ENCODE measurements at regions not wholly inside any gene's neighbourhood (a gene's known extent, or its start where the extent isn't known, plus 50 kb on each side); places are given as distances from the start of the nearest gene placed in this dataset.

DNA sequence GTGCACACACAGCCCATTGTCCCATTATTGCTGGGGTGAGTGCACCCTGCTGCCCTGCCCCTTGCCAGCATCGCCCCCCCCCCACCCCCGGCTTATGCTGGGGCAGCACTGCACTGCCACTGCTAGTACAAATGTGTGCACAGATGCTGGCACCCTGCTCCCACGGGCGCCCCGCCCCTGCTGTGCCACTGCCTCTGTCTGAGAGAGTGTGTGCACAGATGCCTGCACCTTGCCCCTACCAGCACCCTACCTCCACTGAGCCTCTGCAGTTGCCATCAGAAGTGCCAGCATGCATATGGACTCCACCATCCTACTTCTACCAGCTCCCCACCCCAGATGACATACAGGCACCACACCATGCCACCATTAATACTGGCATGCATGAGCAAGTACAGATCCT, 454.6 kb upstream of the KHDRBS2 start:
- no peaks in the 10 kb centered on the region for H3K79me2 ChIP-seq (replicated peaks; ENCODE audit: insufficient read depth)
- no peaks in the 10 kb centered on the region for H4K20me1 ChIP-seq (replicated peaks; ENCODE audit: insufficient read depth)
- H3K27ac ChIP-seq (ENCODE audit: low read depth) = no peak overlapping the region
- no peak for TF ChIP-seq NANOG (IDR thresholded peaks at IDR 0.05; ENCODE audit: borderline replicate concordance)
- TF ChIP-seq CREB1 (CRISPR knock-in tag; IDR thresholded peaks at IDR 0.05; ENCODE audit: low read depth) = no peak
- TF ChIP-seq EZH2phosphoT487 (IDR thresholded peaks at IDR 0.05; ENCODE audit: unreplicated experiment) = no peak
- TF ChIP-seq ZNF114 (CRISPR knock-in tag; IDR thresholded peaks at IDR 0.05) = no peak
- TF ChIP-seq, protein P1, sequence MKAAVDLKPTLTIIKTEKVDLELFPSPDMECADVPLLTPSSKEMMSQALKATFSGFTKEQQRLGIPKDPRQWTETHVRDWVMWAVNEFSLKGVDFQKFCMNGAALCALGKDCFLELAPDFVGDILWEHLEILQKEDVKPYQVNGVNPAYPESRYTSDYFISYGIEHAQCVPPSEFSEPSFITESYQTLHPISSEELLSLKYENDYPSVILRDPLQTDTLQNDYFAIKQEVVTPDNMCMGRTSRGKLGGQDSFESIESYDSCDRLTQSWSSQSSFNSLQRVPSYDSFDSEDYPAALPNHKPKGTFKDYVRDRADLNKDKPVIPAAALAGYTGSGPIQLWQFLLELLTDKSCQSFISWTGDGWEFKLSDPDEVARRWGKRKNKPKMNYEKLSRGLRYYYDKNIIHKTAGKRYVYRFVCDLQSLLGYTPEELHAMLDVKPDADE (IDR thresholded peaks at IDR 0.05) = no peak
- TF ChIP-seq, protein P2, sequence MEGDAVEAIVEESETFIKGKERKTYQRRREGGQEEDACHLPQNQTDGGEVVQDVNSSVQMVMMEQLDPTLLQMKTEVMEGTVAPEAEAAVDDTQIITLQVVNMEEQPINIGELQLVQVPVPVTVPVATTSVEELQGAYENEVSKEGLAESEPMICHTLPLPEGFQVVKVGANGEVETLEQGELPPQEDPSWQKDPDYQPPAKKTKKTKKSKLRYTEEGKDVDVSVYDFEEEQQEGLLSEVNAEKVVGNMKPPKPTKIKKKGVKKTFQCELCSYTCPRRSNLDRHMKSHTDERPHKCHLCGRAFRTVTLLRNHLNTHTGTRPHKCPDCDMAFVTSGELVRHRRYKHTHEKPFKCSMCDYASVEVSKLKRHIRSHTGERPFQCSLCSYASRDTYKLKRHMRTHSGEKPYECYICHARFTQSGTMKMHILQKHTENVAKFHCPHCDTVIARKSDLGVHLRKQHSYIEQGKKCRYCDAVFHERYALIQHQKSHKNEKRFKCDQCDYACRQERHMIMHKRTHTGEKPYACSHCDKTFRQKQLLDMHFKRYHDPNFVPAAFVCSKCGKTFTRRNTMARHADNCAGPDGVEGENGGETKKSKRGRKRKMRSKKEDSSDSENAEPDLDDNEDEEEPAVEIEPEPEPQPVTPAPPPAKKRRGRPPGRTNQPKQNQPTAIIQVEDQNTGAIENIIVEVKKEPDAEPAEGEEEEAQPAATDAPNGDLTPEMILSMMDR (conservative IDR thresholded peaks at IDR 0.05; ENCODE audit: low read depth in 2 of 2) = no peak
- no peak for TF ChIP-seq JUNB (IDR thresholded peaks at IDR 0.05; ENCODE audit: unreplicated experiment)
- no peak for TF ChIP-seq ZNF331 (CRISPR knock-in tag; IDR thresholded peaks at IDR 0.05; ENCODE audit: low read depth)
- no peak for TF ChIP-seq STAT1 (IDR thresholded peaks at IDR 0.05; ENCODE audit: unreplicated experiment)
- TF ChIP-seq, protein P3, sequence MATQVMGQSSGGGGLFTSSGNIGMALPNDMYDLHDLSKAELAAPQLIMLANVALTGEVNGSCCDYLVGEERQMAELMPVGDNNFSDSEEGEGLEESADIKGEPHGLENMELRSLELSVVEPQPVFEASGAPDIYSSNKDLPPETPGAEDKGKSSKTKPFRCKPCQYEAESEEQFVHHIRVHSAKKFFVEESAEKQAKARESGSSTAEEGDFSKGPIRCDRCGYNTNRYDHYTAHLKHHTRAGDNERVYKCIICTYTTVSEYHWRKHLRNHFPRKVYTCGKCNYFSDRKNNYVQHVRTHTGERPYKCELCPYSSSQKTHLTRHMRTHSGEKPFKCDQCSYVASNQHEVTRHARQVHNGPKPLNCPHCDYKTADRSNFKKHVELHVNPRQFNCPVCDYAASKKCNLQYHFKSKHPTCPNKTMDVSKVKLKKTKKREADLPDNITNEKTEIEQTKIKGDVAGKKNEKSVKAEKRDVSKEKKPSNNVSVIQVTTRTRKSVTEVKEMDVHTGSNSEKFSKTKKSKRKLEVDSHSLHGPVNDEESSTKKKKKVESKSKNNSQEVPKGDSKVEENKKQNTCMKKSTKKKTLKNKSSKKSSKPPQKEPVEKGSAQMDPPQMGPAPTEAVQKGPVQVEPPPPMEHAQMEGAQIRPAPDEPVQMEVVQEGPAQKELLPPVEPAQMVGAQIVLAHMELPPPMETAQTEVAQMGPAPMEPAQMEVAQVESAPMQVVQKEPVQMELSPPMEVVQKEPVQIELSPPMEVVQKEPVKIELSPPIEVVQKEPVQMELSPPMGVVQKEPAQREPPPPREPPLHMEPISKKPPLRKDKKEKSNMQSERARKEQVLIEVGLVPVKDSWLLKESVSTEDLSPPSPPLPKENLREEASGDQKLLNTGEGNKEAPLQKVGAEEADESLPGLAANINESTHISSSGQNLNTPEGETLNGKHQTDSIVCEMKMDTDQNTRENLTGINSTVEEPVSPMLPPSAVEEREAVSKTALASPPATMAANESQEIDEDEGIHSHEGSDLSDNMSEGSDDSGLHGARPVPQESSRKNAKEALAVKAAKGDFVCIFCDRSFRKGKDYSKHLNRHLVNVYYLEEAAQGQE (IDR thresholded peaks at IDR 0.05; ENCODE audit: unreplicated experiment) = no peak
- TF ChIP-seq EZH2 (IDR thresholded peaks at IDR 0.05; ENCODE audit: low read depth, unreplicated experiment) = no peak
- no peak for TF ChIP-seq POLR2AphosphoS5 (IDR thresholded peaks at IDR 0.05; ENCODE audit: low read depth)
- TF ChIP-seq, protein P4, sequence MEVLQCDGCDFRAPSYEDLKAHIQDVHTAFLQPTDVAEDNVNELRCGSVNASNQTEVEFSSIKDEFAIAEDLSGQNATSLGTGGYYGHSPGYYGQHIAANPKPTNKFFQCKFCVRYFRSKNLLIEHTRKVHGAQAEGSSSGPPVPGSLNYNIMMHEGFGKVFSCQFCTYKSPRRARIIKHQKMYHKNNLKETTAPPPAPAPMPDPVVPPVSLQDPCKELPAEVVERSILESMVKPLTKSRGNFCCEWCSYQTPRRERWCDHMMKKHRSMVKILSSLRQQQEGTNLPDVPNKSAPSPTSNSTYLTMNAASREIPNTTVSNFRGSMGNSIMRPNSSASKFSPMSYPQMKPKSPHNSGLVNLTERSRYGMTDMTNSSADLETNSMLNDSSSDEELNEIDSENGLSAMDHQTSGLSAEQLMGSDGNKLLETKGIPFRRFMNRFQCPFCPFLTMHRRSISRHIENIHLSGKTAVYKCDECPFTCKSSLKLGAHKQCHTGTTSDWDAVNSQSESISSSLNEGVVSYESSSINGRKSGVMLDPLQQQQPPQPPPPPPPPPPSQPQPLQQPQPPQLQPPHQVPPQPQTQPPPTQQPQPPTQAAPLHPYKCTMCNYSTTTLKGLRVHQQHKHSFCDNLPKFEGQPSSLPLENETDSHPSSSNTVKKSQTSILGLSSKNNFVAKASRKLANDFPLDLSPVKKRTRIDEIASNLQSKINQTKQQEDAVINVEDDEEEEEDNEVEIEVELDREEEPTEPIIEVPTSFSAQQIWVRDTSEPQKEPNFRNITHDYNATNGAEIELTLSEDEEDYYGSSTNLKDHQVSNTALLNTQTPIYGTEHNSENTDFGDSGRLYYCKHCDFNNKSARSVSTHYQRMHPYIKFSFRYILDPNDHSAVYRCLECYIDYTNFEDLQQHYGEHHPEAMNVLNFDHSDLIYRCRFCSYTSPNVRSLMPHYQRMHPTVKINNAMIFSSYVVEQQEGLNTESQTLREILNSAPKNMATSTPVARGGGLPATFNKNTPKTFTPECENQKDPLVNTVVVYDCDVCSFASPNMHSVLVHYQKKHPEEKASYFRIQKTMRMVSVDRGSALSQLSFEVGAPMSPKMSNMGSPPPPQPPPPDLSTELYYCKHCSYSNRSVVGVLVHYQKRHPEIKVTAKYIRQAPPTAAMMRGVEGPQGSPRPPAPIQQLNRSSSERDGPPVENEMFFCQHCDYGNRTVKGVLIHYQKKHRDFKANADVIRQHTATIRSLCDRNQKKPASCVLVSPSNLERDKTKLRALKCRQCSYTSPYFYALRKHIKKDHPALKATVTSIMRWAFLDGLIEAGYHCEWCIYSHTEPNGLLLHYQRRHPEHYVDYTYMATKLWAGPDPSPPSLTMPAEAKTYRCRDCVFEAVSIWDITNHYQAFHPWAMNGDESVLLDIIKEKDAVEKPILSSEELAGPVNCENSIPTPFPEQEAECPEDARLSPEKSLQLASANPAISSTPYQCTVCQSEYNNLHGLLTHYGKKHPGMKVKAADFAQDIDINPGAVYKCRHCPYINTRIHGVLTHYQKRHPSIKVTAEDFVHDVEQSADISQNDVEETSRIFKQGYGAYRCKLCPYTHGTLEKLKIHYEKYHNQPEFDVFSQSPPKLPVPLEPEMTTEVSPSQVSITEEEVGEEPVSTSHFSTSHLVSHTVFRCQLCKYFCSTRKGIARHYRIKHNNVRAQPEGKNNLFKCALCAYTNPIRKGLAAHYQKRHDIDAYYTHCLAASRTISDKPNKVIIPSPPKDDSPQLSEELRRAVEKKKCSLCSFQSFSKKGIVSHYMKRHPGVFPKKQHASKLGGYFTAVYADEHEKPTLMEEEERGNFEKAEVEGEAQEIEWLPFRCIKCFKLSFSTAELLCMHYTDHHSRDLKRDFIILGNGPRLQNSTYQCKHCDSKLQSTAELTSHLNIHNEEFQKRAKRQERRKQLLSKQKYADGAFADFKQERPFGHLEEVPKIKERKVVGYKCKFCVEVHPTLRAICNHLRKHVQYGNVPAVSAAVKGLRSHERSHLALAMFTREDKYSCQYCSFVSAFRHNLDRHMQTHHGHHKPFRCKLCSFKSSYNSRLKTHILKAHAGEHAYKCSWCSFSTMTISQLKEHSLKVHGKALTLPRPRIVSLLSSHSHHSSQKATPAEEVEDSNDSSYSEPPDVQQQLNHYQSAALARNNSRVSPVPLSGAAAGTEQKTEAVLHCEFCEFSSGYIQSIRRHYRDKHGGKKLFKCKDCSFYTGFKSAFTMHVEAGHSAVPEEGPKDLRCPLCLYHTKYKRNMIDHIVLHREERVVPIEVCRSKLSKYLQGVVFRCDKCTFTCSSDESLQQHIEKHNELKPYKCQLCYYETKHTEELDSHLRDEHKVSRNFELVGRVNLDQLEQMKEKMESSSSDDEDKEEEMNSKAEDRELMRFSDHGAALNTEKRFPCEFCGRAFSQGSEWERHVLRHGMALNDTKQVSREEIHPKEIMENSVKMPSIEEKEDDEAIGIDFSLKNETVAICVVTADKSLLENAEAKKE (CRISPR knock-in tag; IDR thresholded peaks at IDR 0.05) = no peak
- no peaks in the 10 kb centered on the region for H3K27me3 ChIP-seq (ENCODE audit: insufficient read depth)
- peaks cover 13% of the 10 kb centered on the region for H3K4me1 Mint-ChIP-seq
- peaks cover 5% of the 10 kb centered on the region; the same call in 1 of the 2 replicates for H3K4me1 ChIP-seq (ENCODE audit: insufficient read depth)
- no peak overlapping the region for H3K27ac Mint-ChIP-seq
- no peak overlapping the region for H3K4me2 ChIP-seq
- H3K9me2 ChIP-seq (ENCODE audit: insufficient read depth) = no peaks in the 10 kb centered on the region
- peaks cover 25% of the 10 kb centered on the region for H3K9me3 Mint-ChIP-seq
- H3K36me3 ChIP-seq (ENCODE audit: insufficient read depth) = no peaks in the 10 kb centered on the region
- H3K36me3 Mint-ChIP-seq (ENCODE audit: low read depth) = peaks cover 5% of the 10 kb centered on the region; the same call in 2 of the 3 replicates
- no peaks in the 10 kb centered on the region for H3F3A ChIP-seq (replicated peaks; ENCODE audit: low read depth)
- ATAC-seq (no peak), DNase-seq (ENCODE audit: low spot score) (no peak)
- no peak overlapping the region for H3K4me3 ChIP-seq
- H2AFZ ChIP-seq = peak overlapping the region; percentile 16; the same call in 1 of the 2 replicates
- peaks cover 1% of the 10 kb centered on the region for H3K27me3 Mint-ChIP-seq (ENCODE audit: insufficient read depth, low read depth, poor library complexity)
- H3K4me3 Mint-ChIP-seq = no peak overlapping the region

Measured in GM23338 (cell line).